ENCODE measurements at regions not wholly inside any gene's neighbourhood (a gene's known extent, or its start where the extent isn't known, plus 50 kb on each side); places are given as distances from the start of the nearest gene placed in this dataset.
"Not testable (repeated sequence)": the region's sequence is repeated elsewhere in the genome, so short reads cannot be mapped to it uniquely, and the experiment has no call there.

DNA sequence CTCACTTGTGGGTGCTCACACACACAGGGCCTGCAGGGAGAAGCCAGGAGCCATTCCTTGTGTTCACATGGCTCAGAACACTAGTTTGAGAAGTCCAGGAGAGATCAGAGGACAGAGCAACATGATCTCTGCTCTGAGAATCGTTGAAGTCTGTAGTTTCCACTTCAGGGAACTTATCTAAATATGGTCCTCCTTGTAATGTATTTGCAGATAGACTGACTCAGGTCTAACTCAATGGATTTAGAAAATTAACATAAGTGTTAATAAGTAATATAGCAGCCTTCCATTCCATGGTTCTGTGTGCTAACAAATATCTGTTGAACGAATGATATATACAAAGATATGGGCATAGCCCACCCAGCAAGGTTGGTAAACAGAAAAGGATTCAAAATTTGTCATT, 119.8 kb upstream of the STARD13 start:
- Mint-ChIP-seq H3K27ac (no peak overlapping the region), H3K4me1 (no peaks in the 10 kb centered on the region), H3K4me3 (no peak overlapping the region), H3K9me3 (no peaks in the 10 kb centered on the region), H3K27me3 (peaks cover 0 to 17% (median under 1%) of the 10 kb centered on the region in 3 donors), H3K36me3 (no peaks in the 10 kb centered on the region)
- ATAC-seq (ENCODE audit: low read depth in 2 of 2) = no peak
- no peak for DNase-seq

- H3K27ac Mint-ChIP-seq = no peak overlapping the region
- H3K4me3 Mint-ChIP-seq = no peak overlapping the region
- ATAC-seq (ENCODE audit: low read depth in 2 of 2) (no peak), DNase-seq (no peak)
- peaks cover 3 to 33% (median 23%) of the 10 kb centered on the region in 3 donors for H3K27me3 Mint-ChIP-seq
- no peaks in the 10 kb centered on the region for H3K36me3 Mint-ChIP-seq
- no peaks in the 10 kb centered on the region for H3K4me1 Mint-ChIP-seq
- H3K9me3 Mint-ChIP-seq = peaks cover 0 to 2% (median 0%) of the 10 kb centered on the region in 7 donors
These were observed 124.3 kb upstream of the STARD13 start for GRCh38 chr13:33409673-33410510.

DNA sequence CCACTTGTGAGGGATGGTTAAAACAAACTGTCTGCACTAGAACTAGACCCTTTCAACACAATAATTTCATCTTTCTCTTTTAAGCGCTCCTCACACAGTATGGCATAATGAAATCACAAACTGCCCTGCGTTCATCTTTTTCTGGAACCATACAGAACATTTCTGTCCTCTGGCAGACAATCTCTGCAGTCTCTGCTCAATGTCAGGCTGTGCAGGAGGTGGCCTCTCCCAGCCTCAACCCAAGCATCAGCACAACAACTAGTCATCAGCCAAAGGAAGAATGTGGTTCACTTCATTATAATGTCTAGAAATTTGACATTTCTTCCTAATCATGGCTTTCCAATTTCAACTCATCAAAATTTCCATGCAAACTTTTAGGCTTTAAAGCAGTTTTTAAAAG, 125.1 kb upstream of the STARD13 start:
- H3K4me3 Mint-ChIP-seq = no peak overlapping the region
- no peaks in the 10 kb centered on the region for H3K4me1 Mint-ChIP-seq
- no peak overlapping the region for H3K27ac Mint-ChIP-seq
- peaks cover 3 to 33% (median 23%) of the 10 kb centered on the region in 3 donors for H3K27me3 Mint-ChIP-seq
- ATAC-seq (ENCODE audit: low read depth in 2 of 2) (no peak), DNase-seq (no peak)
- no peaks in the 10 kb centered on the region for H3K36me3 Mint-ChIP-seq
- peaks cover 0 to 2% (median 0%) of the 10 kb centered on the region in 7 donors for H3K9me3 Mint-ChIP-seq

- no peaks in the 10 kb centered on the region for H3K4me1 Mint-ChIP-seq
- H3K27me3 Mint-ChIP-seq = peaks cover 3 to 33% (median 26%) of the 10 kb centered on the region in 3 donors
- no peak overlapping the region for H3K4me3 Mint-ChIP-seq
- peaks cover 0 to 2% (median 0%) of the 10 kb centered on the region in 7 donors for H3K9me3 Mint-ChIP-seq
- no peaks in the 10 kb centered on the region for H3K36me3 Mint-ChIP-seq
- H3K27ac Mint-ChIP-seq = no peak overlapping the region
- no peak for ATAC-seq (ENCODE audit: low read depth in 2 of 2)
- no peak for DNase-seq
These were observed 125.8 kb upstream of the STARD13 start for GRCh38 chr13:33411312-33411711.

GRCh38 chr13:33415822-33416221, 130.3 kb upstream of the STARD13 start:
- ATAC-seq (ENCODE audit: low read depth in 2 of 2) = no peak
- H3K9me3 Mint-ChIP-seq = peaks cover 0 to 10% (median 5%) of the 10 kb centered on the region in 7 donors
- DNase-seq = no peak
- peaks cover 0 to 31% (median 19%) of the 10 kb centered on the region in 3 donors for H3K27me3 Mint-ChIP-seq
- H3K27ac Mint-ChIP-seq = no peak overlapping the region
- no peak overlapping the region for H3K4me3 Mint-ChIP-seq
- H3K4me1 Mint-ChIP-seq = no peaks in the 10 kb centered on the region
- no peaks in the 10 kb centered on the region for H3K36me3 Mint-ChIP-seq

DNA sequence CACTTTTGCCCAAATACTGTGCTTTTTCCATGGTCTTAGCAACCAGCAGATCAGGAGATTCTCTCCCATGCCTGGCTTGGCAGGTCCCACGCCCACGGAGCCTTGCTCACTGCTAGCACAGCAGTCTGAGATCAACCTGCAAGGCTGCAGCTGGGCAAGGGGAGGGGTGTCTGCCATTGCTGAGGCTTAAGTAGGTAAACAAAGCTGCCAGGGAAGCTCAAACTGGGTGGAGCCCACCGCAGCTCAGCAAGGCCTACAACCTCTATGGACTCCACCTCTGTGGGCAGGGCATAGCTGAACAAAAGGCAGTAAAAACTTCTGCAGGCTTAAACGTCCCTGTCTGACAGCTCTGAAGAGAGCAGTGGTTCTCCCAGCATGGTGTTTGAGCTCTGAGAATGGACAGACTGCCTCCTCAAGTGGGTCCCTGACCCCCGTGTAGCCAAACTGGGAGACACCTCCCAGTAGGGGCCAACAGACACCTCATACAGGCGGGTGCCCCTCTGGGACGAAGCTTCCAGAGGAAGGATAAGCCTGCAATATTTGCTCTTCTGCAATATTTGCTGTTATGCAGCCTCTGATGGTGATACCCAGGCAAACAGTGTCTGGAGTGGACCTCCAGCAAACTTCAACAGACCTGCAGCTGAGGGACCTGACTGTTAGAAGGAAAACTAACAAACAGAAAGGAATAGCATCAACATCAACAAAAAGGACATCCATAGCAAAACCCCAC, 132.8 kb upstream of the STARD13 start:
- DNase-seq; ATAC-seq (ENCODE audit: low read depth in 2 of 2); H3K4me1 Mint-ChIP-seq; H3K36me3 Mint-ChIP-seq; H3K27ac Mint-ChIP-seq; H3K4me3 Mint-ChIP-seq: not testable (repeated sequence)
- peaks cover 0 to 17% (median 8%) of the 10 kb centered on the region in 3 donors for H3K27me3 Mint-ChIP-seq
- peaks cover 0 to 15% (median 5%) of the 10 kb centered on the region in 7 donors for H3K9me3 Mint-ChIP-seq

- not testable (repeated sequence) for H3K36me3 Mint-ChIP-seq; H3K4me3 Mint-ChIP-seq; ATAC-seq (ENCODE audit: low read depth in 2 of 2); H3K27ac Mint-ChIP-seq; H3K4me1 Mint-ChIP-seq; DNase-seq
- Mint-ChIP-seq H3K9me3 (peaks cover 0 to 15% (median 5%) of the 10 kb centered on the region in 7 donors), H3K27me3 (peaks cover 0 to 13% (median 8%) of the 10 kb centered on the region in 3 donors)
These were observed 134.6 kb upstream of the STARD13 start for GRCh38 chr13:33420117-33420516.

- DNase-seq (peak; percentile 3), ATAC-seq (ENCODE audit: low read depth in 2 of 2) (peak; percentile 52 to 58)
- Mint-ChIP-seq H3K4me3 (no peak overlapping the region), H3K36me3 (no peaks in the 10 kb centered on the region), H3K9me3 (peaks cover 0 to 21% (median 3%) of the 10 kb centered on the region in 7 donors), H3K27me3 (peaks cover 0 to 14% (median 0%) of the 10 kb centered on the region in 3 donors), H3K4me1 (peaks cover 4 to 10% (median 4%) of the 10 kb centered on the region in 3 donors), H3K27ac (peak overlapping the region in 3 of 6 donors; percentile 1 to 5 (median 2))
These were observed 140.6 kb upstream of the STARD13 start for GRCh38 chr13:33426131-33426530.

DNA sequence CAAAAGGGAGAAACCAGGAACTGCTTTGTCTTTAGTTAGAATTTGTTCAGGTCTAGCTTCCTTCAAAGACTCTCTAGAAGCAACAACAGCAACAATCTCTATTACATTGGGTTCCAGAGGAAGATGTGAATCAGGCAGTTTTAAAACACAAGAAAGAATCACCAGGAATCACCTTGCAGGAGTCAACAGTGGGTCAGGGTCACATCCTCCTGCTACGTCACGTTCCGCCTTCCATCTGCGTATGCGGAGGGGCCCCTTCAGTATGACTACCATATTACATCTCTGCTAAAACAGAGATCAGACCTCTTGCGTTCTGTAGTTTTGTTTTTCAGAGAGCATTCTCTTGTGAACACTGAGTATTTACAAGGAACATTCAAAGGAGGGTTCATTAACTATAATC, 147.8 kb upstream of the STARD13 start:
- peaks cover 0 to 12% (median 2%) of the 10 kb centered on the region in 7 donors for H3K9me3 Mint-ChIP-seq
- H3K27ac Mint-ChIP-seq = no peak overlapping the region
- DNase-seq = no peak
- H3K4me3 Mint-ChIP-seq = no peak overlapping the region
- no peak for ATAC-seq (ENCODE audit: low read depth in 2 of 2)
- H3K27me3 Mint-ChIP-seq = peaks cover 0 to 9% (median 4%) of the 10 kb centered on the region in 3 donors
- H3K4me1 Mint-ChIP-seq = no peaks in the 10 kb centered on the region
- H3K36me3 Mint-ChIP-seq = no peaks in the 10 kb centered on the region

DNA sequence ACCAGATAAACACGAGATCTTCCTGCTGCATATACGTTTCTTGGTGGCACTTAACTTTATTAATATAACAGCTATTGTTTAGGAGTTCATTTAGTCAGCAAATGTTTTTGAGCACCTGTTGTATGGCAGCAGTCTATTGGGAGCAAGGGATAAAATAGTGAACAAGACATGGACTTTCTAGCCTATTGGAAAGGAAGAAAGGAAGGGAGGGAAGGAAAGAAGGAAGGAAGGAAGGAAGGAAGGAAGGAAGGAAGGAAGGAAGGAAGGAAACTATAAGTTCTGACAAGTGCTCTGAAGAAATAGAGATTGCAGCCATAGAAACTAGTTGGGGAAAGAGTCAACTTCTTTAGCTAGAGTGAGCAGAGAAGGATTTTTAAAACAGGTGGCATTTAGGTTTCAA, 149.1 kb upstream of the STARD13 start:
- ATAC-seq (ENCODE audit: low read depth in 2 of 2) = no peak
- Mint-ChIP-seq H3K4me1 (no peaks in the 10 kb centered on the region), H3K4me3 (no peak overlapping the region), H3K27ac (peak overlapping the region in 1 of 6 donors; percentile 15), H3K9me3 (peaks cover 0 to under 1% (median 0%) of the 10 kb centered on the region in 7 donors), H3K36me3 (no peaks in the 10 kb centered on the region), H3K27me3 (peaks cover 0 to 5% (median 4%) of the 10 kb centered on the region in 3 donors)
- no peak for DNase-seq

DNA sequence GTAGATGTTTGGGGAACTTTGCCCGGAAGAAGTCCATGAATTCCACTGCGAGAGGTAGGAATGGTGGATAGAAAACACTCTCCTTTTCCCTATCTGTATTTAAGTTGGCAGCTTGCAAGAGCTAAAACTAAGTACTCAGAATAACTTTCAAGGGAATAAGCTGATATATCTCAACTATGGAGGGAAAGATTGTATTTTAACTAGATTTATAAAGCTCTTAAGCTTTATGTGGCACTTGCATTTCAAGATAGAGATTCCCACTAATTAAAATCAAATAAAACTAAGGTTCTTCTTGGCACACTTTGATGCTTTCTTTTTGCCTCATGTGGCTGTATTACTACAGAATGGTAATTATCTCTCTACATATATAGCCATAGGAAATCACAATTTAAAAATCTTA, 149.7 kb upstream of the STARD13 start:
- H3K4me3 Mint-ChIP-seq = no peak overlapping the region
- H3K27me3 Mint-ChIP-seq = peaks cover 0 to 5% (median 4%) of the 10 kb centered on the region in 3 donors
- DNase-seq = no peak
- H3K9me3 Mint-ChIP-seq = no peaks in the 10 kb centered on the region
- no peak for ATAC-seq (ENCODE audit: low read depth in 2 of 2)
- H3K4me1 Mint-ChIP-seq = no peaks in the 10 kb centered on the region
- H3K27ac Mint-ChIP-seq = no peak overlapping the region
- H3K36me3 Mint-ChIP-seq = no peaks in the 10 kb centered on the region

- peaks cover 0 to 10% (median 7%) of the 10 kb centered on the region in 3 donors for H3K27me3 Mint-ChIP-seq
These were observed 153.4 kb upstream of the STARD13 start for GRCh38 chr13:33438918-33439317.

DNA sequence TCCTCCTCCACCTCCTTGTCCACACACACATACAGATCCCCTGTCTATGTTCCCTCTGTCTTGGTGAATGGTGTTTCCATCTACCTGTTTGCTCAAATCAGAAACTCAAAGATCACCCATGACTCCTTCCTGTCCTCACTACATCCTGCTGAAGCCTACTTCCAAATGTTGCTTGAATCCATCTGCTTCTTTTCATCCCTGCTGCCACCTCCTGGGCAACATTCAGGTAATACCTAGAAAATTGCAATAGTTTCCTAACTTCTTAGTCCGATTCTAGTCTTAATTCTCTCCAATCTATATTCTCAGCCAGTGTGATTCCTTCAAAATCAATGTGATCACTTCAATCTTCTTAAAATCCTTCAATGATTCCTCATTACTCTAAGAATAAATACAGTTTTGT, 155.5 kb upstream of the STARD13 start:
- ATAC-seq (ENCODE audit: low read depth in 2 of 2) (no peak), DNase-seq (no peak)
- Mint-ChIP-seq H3K9me3 (no peaks in the 10 kb centered on the region), H3K27me3 (peaks cover 0 to 10% (median 7%) of the 10 kb centered on the region in 3 donors), H3K36me3 (peaks cover 0 to 4% of the 10 kb centered on the region in 2 donors), H3K4me3 (no peak overlapping the region), H3K27ac (no peak overlapping the region), H3K4me1 (no peaks in the 10 kb centered on the region)

More at GRCh38 chr13:33438918-33439317, 153.4 kb upstream of the STARD13 start:
- DNase-seq (no peak), ATAC-seq (ENCODE audit: low read depth in 2 of 2) (no peak)
- no peak overlapping the region for H3K4me3 Mint-ChIP-seq
- no peaks in the 10 kb centered on the region for H3K9me3 Mint-ChIP-seq
- H3K4me1 Mint-ChIP-seq = no peaks in the 10 kb centered on the region
- no peak overlapping the region for H3K27ac Mint-ChIP-seq
- H3K36me3 Mint-ChIP-seq = peaks cover 0 to 4% of the 10 kb centered on the region in 2 donors

Measured in naive B cell (primary cell).